ENCODE measurements at regions not wholly inside any gene's neighbourhood (a gene's known extent, or its start where the extent isn't known, plus 50 kb on each side); places are given as distances from the start of the nearest gene placed in this dataset.
A peak's percentile ranks its signal among the peaks of the same experiment; 100 is the strongest.
"Not testable (repeated sequence)": the region's sequence is repeated elsewhere in the genome, so short reads cannot be mapped to it uniquely, and the experiment has no call there.

- ATAC-seq = no peak
- intact Hi-C loops (cut with DNase I) = no loop called here
- DNase-seq = no peak
These were observed 73.2 kb upstream of the SLIT3 start for GRCh38 chr5:169374111-169374510.

- intact Hi-C loops (cut with DNase I); ATAC-seq; DNase-seq: not testable (repeated sequence)
These were observed 70.9 kb upstream of the SLIT3 start for GRCh38 chr5:169371801-169372200.

GRCh38 chr5:169369130-169369529 is 68.2 kb upstream of the SLIT3 start:
- no peak for ATAC-seq
- intact Hi-C loops (cut with DNase I) = no loop called here
- no peak for DNase-seq

- intact Hi-C loops (cut with DNase I) = no loop called here
- DNase-seq (no peak), ATAC-seq (no peak)
These were observed 66.9 kb upstream of the SLIT3 start for GRCh38 chr5:169367861-169368260.

- intact Hi-C loops (cut with DNase I) = loop anchor here in 1 of 2 donors (10.0 kb wide), 1 partner anchor 178 kb away; no protein-coding TSS in a partner anchor
- DNase-seq (no peak), ATAC-seq (no peak)
These were observed 56.4 kb upstream of the SLIT3 start for GRCh38 chr5:169357291-169357690.

DNA sequence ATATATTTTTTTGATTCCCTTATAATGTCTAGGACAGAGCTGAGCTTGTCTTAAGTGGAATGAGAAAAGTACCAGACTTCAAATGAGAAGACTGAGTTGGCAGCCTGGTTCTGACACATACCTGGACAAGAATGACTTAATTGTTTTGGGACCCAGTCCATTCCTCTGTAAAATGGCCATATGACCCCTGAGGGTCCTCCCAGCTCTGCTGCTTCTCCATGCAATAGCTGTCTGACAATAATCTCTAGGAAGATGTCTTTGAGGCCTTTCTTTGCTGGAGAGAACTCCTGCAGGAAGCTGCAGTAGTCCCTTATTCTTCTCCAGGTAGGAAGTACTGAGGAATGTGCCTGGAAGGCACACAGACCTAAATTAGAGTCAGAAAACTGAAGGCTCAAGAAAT is 55.9 kb upstream of the SLIT3 start:
- no peak for DNase-seq
- intact Hi-C loops (cut with DNase I) = loop anchor here in 1 of 2 donors (10.0 kb wide), 1 partner anchor 178 kb away; no protein-coding TSS in a partner anchor
- no peak for ATAC-seq

- intact Hi-C loops (cut with DNase I) = loop anchor here in 1 of 2 donors (10.0 kb wide), 1 partner anchor 179 kb away; no protein-coding TSS in a partner anchor
- DNase-seq (no peak), ATAC-seq (no peak)
These were observed 55.2 kb upstream of the SLIT3 start for GRCh38 chr5:169356181-169356580.

- intact Hi-C loops (cut with DNase I) = loop anchor here in 1 of 2 donors (10.0 kb wide), 1 partner anchor 180 kb away; no protein-coding TSS in a partner anchor
These were observed 54.0 kb upstream of the SLIT3 start for GRCh38 chr5:169354921-169355320.

DNA sequence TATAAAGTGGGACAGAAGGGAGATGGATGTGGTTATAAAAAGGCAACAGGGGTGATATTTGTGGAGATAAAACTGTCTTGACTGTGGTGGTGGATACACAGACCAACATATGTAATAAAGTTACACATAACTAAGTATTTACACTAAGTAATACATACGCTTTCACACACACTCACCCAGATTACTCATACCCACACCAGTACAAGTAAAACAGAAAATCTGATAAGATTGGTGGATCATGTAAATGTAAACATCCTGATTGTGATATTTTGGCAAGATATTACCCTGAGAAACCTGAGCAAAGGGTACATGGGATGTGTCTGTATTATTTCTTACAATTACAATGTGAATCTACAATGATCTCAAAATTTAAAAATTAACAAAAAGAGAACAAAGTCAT is 53.3 kb upstream of the SLIT3 start:
- intact Hi-C loops (cut with DNase I) = loop anchor here in 1 of 2 donors (10.0 kb wide), 1 partner anchor 181 kb away; no protein-coding TSS in a partner anchor
- ATAC-seq (no peak), DNase-seq (no peak)

More at GRCh38 chr5:169354921-169355320, 54.0 kb upstream of the SLIT3 start:
- DNase-seq (no peak), ATAC-seq (no peak)

GRCh38 chr5:169352901-169353300 is 52.0 kb upstream of the SLIT3 start:
- no peak for DNase-seq
- intact Hi-C loops (cut with DNase I) = loop anchor here in 1 of 2 donors (10.0 kb wide), 1 partner anchor 182 kb away; no protein-coding TSS in a partner anchor
- no peak for ATAC-seq

GRCh38 chr5:169351721-169352120 is 50.8 kb upstream of the SLIT3 start:
- ATAC-seq (no peak), DNase-seq (no peak)
- intact Hi-C loops (cut with DNase I) = loop anchor here in 1 of 2 donors (10.0 kb wide), 1 partner anchor 183 kb away; no protein-coding TSS in a partner anchor

- peak; percentile 34 for DNase-seq
- intact Hi-C loops (cut with DNase I) = loop anchor here in 1 of 2 donors (10.0 kb wide), 1 partner anchor 184 kb away; no protein-coding TSS in a partner anchor
- peak; percentile 86 to 96 for ATAC-seq
These were observed 49.9 kb upstream of the SLIT3 start for GRCh38 chr5:169350759-169351240.

Data from left cardiac atrium (tissue), 4 donors.